ENCODE measurements at regions not wholly inside any gene's neighbourhood (a gene's known extent, or its start where the extent isn't known, plus 50 kb on each side); places are given as distances from the start of the nearest gene placed in this dataset.

DNA sequence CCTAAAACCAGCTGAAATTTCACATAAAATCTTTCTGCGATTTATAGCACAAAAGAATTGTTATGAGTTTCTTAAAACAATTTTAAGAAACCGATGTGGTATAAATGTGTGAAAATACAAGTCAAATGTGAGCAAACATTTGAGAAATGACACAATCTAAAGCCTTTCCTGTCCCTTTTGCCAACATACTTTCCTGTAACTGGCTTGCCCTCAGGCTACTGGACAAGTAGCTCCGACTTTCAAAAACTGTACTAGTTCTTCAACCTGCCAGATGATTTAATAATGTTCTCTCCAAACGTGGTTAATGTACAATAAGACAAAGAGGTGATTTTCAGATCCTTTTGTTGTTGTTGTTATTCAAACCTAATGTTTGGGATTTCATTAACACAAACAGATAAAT lies 105.9 kb upstream of the ARHGEF26 start:
- ChIA-PET CTCF (no interaction called here), POLR2A (no interaction called here)
- TF ChIP-seq POLR2AphosphoS5 (IDR thresholded peaks at IDR 0.05; ENCODE audit: low read depth, low read length) (no peak), CTCF (IDR thresholded peaks at IDR 0.05) (no peak), TCF7L2 (IDR thresholded peaks at IDR 0.05; ENCODE audit: low read depth, low read length) (no peak), SIN3A (IDR thresholded peaks at IDR 0.05; ENCODE audit: borderline replicate concordance, insufficient read depth, low read depth, low read length) (no peak)
- TF ChIP-seq, protein P1, sequence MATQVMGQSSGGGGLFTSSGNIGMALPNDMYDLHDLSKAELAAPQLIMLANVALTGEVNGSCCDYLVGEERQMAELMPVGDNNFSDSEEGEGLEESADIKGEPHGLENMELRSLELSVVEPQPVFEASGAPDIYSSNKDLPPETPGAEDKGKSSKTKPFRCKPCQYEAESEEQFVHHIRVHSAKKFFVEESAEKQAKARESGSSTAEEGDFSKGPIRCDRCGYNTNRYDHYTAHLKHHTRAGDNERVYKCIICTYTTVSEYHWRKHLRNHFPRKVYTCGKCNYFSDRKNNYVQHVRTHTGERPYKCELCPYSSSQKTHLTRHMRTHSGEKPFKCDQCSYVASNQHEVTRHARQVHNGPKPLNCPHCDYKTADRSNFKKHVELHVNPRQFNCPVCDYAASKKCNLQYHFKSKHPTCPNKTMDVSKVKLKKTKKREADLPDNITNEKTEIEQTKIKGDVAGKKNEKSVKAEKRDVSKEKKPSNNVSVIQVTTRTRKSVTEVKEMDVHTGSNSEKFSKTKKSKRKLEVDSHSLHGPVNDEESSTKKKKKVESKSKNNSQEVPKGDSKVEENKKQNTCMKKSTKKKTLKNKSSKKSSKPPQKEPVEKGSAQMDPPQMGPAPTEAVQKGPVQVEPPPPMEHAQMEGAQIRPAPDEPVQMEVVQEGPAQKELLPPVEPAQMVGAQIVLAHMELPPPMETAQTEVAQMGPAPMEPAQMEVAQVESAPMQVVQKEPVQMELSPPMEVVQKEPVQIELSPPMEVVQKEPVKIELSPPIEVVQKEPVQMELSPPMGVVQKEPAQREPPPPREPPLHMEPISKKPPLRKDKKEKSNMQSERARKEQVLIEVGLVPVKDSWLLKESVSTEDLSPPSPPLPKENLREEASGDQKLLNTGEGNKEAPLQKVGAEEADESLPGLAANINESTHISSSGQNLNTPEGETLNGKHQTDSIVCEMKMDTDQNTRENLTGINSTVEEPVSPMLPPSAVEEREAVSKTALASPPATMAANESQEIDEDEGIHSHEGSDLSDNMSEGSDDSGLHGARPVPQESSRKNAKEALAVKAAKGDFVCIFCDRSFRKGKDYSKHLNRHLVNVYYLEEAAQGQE (IDR thresholded peaks at IDR 0.05; ENCODE audit: insufficient read depth in 1 of 2, low read depth in 2 of 2, low read length in 1 of 2): no peak
- in situ Hi-C loops (cut with HindIII; ENCODE audit: low pct_unique_long_range_greater_than_20kb, low sequenced_read_pairs) (no loop called here), intact Hi-C loops (cut with micrococcal nuclease; ENCODE audit: unreplicated experiment) (no loop called here)
- no peaks in the 10 kb centered on the region for H3K27me3 ChIP-seq (ENCODE audit: control insufficient read depth, insufficient read depth, low read length)
- H3K9me3 ChIP-seq (ENCODE audit: control insufficient read depth, insufficient read depth, low read depth, low read length): peaks cover 4% of the 10 kb centered on the region; the same call in 1 of the 2 replicates
- ATAC-seq (no peak), DNase-seq (ENCODE audit: low read depth, low spot score) (no peak)
- H3K4me3 ChIP-seq (ENCODE audit: low read depth in 2 of 2, low read length in 2 of 2): no peak overlapping the region
- H3K4me1 ChIP-seq (ENCODE audit: control insufficient read depth, insufficient read depth, low read length): no peaks in the 10 kb centered on the region
- BruUV-seq (replicated peaks): no TSS peak
- H3K27ac ChIP-seq (ENCODE audit: low read length): no peak overlapping the region
- no peaks in the 10 kb centered on the region for H3K36me3 ChIP-seq (ENCODE audit: control insufficient read depth, insufficient read depth, low read length)

DNA sequence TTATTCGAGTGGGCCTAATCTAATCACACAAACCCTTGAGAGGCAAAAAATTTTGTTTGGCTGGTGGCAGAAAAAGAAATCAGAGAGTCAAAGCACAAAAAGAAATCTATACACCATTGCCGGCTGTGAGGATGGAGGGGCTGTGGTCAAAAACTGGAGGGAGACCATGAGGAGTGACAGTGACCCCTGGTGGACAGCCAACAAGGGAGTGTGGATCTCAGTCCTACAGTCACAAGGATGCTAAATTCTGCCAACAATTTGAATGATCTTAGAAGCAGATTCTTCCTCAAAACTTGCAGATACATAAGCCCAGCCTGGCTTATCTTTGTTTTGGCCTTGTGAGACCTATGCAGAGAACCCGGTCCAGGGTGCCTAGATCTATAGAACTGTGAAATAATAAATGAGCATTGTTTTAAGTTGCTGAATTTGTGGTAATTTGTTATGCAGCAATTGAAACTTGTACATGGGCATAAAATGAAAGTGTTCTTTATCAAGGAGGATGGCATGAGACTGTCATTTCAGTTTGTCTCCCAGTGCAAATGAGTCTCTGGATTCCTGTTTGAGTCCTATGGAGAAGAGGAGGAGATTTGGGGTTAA lies 103.0 kb upstream of the ARHGEF26 start:
- DNase-seq (ENCODE audit: low read depth, low spot score) (no peak), ATAC-seq (no peak)
- intact Hi-C loops (cut with micrococcal nuclease; ENCODE audit: unreplicated experiment): no loop called here
- Histone ChIP-seq H3K9me3 (ENCODE audit: control insufficient read depth, insufficient read depth, low read depth, low read length) (peaks cover 10% of the 10 kb centered on the region; the same call in 1 of the 2 replicates), H3K4me1 (ENCODE audit: control insufficient read depth, insufficient read depth, low read length) (no peaks in the 10 kb centered on the region), H3K27ac (ENCODE audit: low read length) (no peak overlapping the region), H3K4me3 (ENCODE audit: low read depth in 2 of 2, low read length in 2 of 2) (no peak overlapping the region), H3K36me3 (ENCODE audit: control insufficient read depth, insufficient read depth, low read length) (no peaks in the 10 kb centered on the region), H3K27me3 (ENCODE audit: control insufficient read depth, insufficient read depth, low read length) (no peaks in the 10 kb centered on the region)
- BruUV-seq (replicated peaks): no TSS peak
- ChIA-PET CTCF (no interaction called here), POLR2A (no interaction called here)
- TF ChIP-seq CTCF (IDR thresholded peaks at IDR 0.05): peak; percentile 77
- no peak for TF ChIP-seq POLR2AphosphoS5 (IDR thresholded peaks at IDR 0.05; ENCODE audit: low read depth, low read length)
- in situ Hi-C loops (cut with HindIII; ENCODE audit: low pct_unique_long_range_greater_than_20kb, low sequenced_read_pairs): no loop called here

Data from Panc1 (cell line).